GM12878 (cell line): ENCODE measurements at regions not wholly inside any gene's neighbourhood (a gene's known extent, or its start where the extent isn't known, plus 50 kb on each side); places are given as distances from the start of the nearest gene placed in this dataset.

ENCODE experiments used
- ATAC-seq: fragments of 200-7000 bp; cut with Tn5 transposase; 3 replicates; pipeline ENCODE4 v1.9.1; 2020; ENCODE audit warnings: mild to moderate bottlenecking, moderate library complexity
- BruUV-seq: library from RNA; stranded (reverse); fragments of 400-500 nt; replicated peaks from 2 replicates; lab custom pipeline; 2021; lab: Mats Ljungman, UMichigan
- CTCF ChIA-PET: fragments of 300-600 bp; sonication (Branson Sonifier 250); formaldehyde crosslinking; extraction: SDS; loops from one replicate; lab custom pipeline; 2021; ENCODE audit warnings: inconsistent platforms; lab: Yijun Ruan, JAX
- POLR2A ChIA-PET: fragments of 350-600 bp; formaldehyde crosslinking; extraction: SDS; loops from one replicate; lab custom pipeline; 2021; ENCODE audit warnings: inconsistent platforms; lab: Charles Lee
- RAD21 ChIA-PET: fragments of 300-600 bp; sonication (Branson Sonifier 250); formaldehyde crosslinking; loops from one replicate; lab custom pipeline; 2023; ENCODE audit warnings: antibody characterized with exemption; ENCODE audit not compliant: unreplicated experiment; lab: Charles Lee
- SMC1A ChIA-PET: fragments of 300-600 bp; sonication (Branson Sonifier 250); formaldehyde crosslinking; loops from one replicate; lab custom pipeline; 2023; ENCODE audit not compliant: unreplicated experiment, uncharacterized antibody; lab: Charles Lee
- DNase-seq: peaks from one replicate; pipeline ENCODE4 v3.0.0-alpha.2; 2011; ENCODE audit warnings: low read depth, low spot score
- FAIRE-seq: peaks from 3 replicates; lab custom pipeline; 2011; peaks lifted over from hg19 to GRCh38; lab: Jason Lieb, UNC
- H2AFZ ChIP-seq: 2 replicates; pipeline ENCODE4 v1.6.0; 2011; ENCODE audit warnings: low read depth, low read length, control low read depth; ENCODE audit not compliant: control insufficient read depth
- H3K27ac ChIP-seq: 2 replicates; pipeline ENCODE4 v1.5.1; 2011; ENCODE audit warnings: control low read depth; ENCODE audit not compliant: control insufficient read depth, insufficient read depth
- H3K27me3 ChIP-seq, 2 experiments: replicated peaks in 1 of 2; 2 replicates each; pipeline versions ENCODE4 v1.6.0 to v1.6.1; 2011; ENCODE audit warnings: low read length in 1 of 2; ENCODE audit not compliant: control insufficient read depth in 2 of 2, insufficient read depth in 2 of 2
- H3K36me3 ChIP-seq, 2 experiments: 2 replicates each; pipeline ENCODE4 v1.5.1; 2011; ENCODE audit warnings: low read length in 1 of 2; ENCODE audit not compliant: control insufficient read depth in 2 of 2, insufficient read depth in 2 of 2
- H3K4me1 ChIP-seq: 2 replicates; pipeline ENCODE4 v1.6.1; 2011; ENCODE audit warnings: mild to moderate bottlenecking, low read length, moderate library complexity, mixed read lengths; ENCODE audit not compliant: control insufficient read depth, insufficient read depth
- H3K4me2 ChIP-seq: 2 replicates; pipeline ENCODE4 v1.6.0; 2011; ENCODE audit warnings: control low read depth; ENCODE audit not compliant: control insufficient read depth, insufficient read depth
- H3K4me3 ChIP-seq: fragments of 200-600 bp; sonication (generic); 2 replicates; pipeline ENCODE4 v1.5.1; 2016
- H3K79me2 ChIP-seq: 2 replicates; pipeline ENCODE4 v1.6.0; 2011; ENCODE audit warnings: low read length; ENCODE audit not compliant: control insufficient read depth, insufficient read depth
- H3K9ac ChIP-seq: 2 replicates; pipeline ENCODE4 v1.8.0; 2011; ENCODE audit warnings: low read length, control low read depth, mixed read lengths; ENCODE audit not compliant: control insufficient read depth, insufficient read depth
- H3K9me3 ChIP-seq: replicated peaks from 3 replicates; pipeline ENCODE4 v1.5.1; 2011; ENCODE audit warnings: mild to moderate bottlenecking, low read length; ENCODE audit not compliant: control insufficient read depth, insufficient read depth
- H4K20me1 ChIP-seq: 2 replicates; pipeline ENCODE4 v1.6.0; 2011; ENCODE audit not compliant: control insufficient read depth, insufficient read depth
- BCL3 ChIP-seq: IDR thresholded peaks from 2 replicates; pipeline ENCODE4 v1.6.1; 2011; ENCODE audit warnings: borderline replicate concordance, low read depth, mild to moderate bottlenecking, moderate library complexity, low read length; ENCODE audit not compliant: insufficient read depth, poor library complexity, severe bottlenecking
- CBX3 ChIP-seq: fragments of 200-600 bp; sonication (generic); IDR thresholded peaks from 2 replicates; pipeline ENCODE4 v1.6.1; 2016; ENCODE audit warnings: low read depth, borderline replicate concordance
- CBX5 ChIP-seq: sonication (generic); IDR thresholded peaks from 2 replicates; pipeline ENCODE4 v1.6.1; 2016; ENCODE audit warnings: low read depth, moderate library complexity, mild to moderate bottlenecking, inconsistent platforms
- CREB1 ChIP-seq: IDR thresholded peaks from 2 replicates; pipeline ENCODE4 v1.6.1; 2012; ENCODE audit warnings: low read depth, mild to moderate bottlenecking, inconsistent platforms
- E2F8 ChIP-seq: fragments of 450-650 bp; IDR thresholded peaks from 2 replicates; pipeline ENCODE4 v1.6.1; 2018; ENCODE audit warnings: mild to moderate bottlenecking, low read depth, moderate library complexity; ENCODE audit not compliant: partially characterized antibody
- EGR1 ChIP-seq, 2 experiments: IDR thresholded peaks; 1 replicate in 1 of 2; 2 replicates in 1 of 2; pipeline ENCODE4 v1.6.1; 2011 to 2012; ENCODE audit warnings: low read depth in 2 of 2, low read length in 2 of 2, borderline replicate concordance in 1 of 2, mild to moderate bottlenecking in 1 of 2, moderate library complexity in 1 of 2
- HDAC6 ChIP-seq: fragments of 200-600 bp; sonication (generic); IDR thresholded peaks from one replicate; pipeline ENCODE4 v1.8.0; 2017; ENCODE audit warnings: antibody characterized with exemption; ENCODE audit not compliant: unreplicated experiment
- JUND ChIP-seq: IDR thresholded peaks from 2 replicates; pipeline ENCODE4 v1.6.1; 2012; ENCODE audit warnings: low read depth, mild to moderate bottlenecking, low read length, improper control_type of control experiment, moderate library complexity
- KLF5 ChIP-seq: fragments of 450-650 bp; IDR thresholded peaks from 2 replicates; pipeline ENCODE4 v1.6.1; 2014; ENCODE audit warnings: mild to moderate bottlenecking; ENCODE audit not compliant: partially characterized antibody
- NBN ChIP-seq: fragments of 450-650 bp; IDR thresholded peaks from 2 replicates; pipeline ENCODE4 v1.6.1; 2016
- NFXL1 ChIP-seq: fragments of 450-650 bp; IDR thresholded peaks from 2 replicates; pipeline ENCODE4 v1.6.1; 2017; ENCODE audit warnings: antibody characterized with exemption, mild to moderate bottlenecking, borderline replicate concordance
- POLR2AphosphoS2 ChIP-seq: IDR thresholded peaks from 2 replicates; pipeline ENCODE4 v1.6.1; 2011; ENCODE audit warnings: low read depth, mild to moderate bottlenecking, low read length, improper control_type of control experiment, moderate library complexity
- RBBP5 ChIP-seq: fragments of 200-600 bp; sonication (generic); conservative IDR thresholded peaks from 2 replicates; pipeline ENCODE4 v1.6.1; 2016
- SIX5 ChIP-seq: IDR thresholded peaks from 2 replicates; pipeline ENCODE4 v1.6.1; 2011; ENCODE audit warnings: mild to moderate bottlenecking, low read depth, low read length, moderate library complexity; ENCODE audit not compliant: severe bottlenecking
- SKIL ChIP-seq: fragments of 450-650 bp; IDR thresholded peaks from 2 replicates; pipeline ENCODE4 v1.6.1; 2017; ENCODE audit warnings: mild to moderate bottlenecking, low read depth, inconsistent platforms; ENCODE audit not compliant: poor library complexity, severe bottlenecking
- SUZ12 ChIP-seq: fragments of 200-600 bp; sonication (generic); IDR thresholded peaks from one replicate; pipeline ENCODE4 v1.6.1; 2018; ENCODE audit warnings: antibody characterized with exemption, mild to moderate bottlenecking; ENCODE audit not compliant: unreplicated experiment
- USF1 ChIP-seq: IDR thresholded peaks from 2 replicates; pipeline ENCODE4 v1.6.1; 2011; ENCODE audit warnings: borderline replicate concordance, low read depth, mild to moderate bottlenecking, moderate library complexity, mixed read lengths, low read length; ENCODE audit not compliant: insufficient read depth; ENCODE audit errors: extremely low read length
- YBX1 ChIP-seq: fragments of 450-650 bp; IDR thresholded peaks from 2 replicates; pipeline ENCODE4 v1.6.1; 2016; ENCODE audit warnings: antibody characterized with exemption
- ZNF384 ChIP-seq: IDR thresholded peaks from 2 replicates; pipeline ENCODE4 v1.6.1; 2012; ENCODE audit warnings: low read depth, mild to moderate bottlenecking, low read length, improper control_type of control experiment, borderline replicate concordance
- WGBS: methylation state at CpG from one replicate; pipeline ENCODE4 v1.1.6; 2016; ENCODE audit warnings: low lambda C conversion rate; ENCODE audit not compliant: insufficient replicate concordance, insufficient coverage; ENCODE audit errors: missing lambda C conversion rate; 5-methylcytosine and 5-hydroxymethylcytosine counted together
- in situ Hi-C: fragments of 300-500 bp; cut with MboI; formaldehyde crosslinking; loops from 9 replicates; pipeline ENCODE4 v1.14.3; 2018; ENCODE audit warnings: mixed read lengths
- intact Hi-C: fragments of 100-400 bp; cut with micrococcal nuclease; formaldehyde crosslinking; loops from one replicate; pipeline ENCODE4 v1.14.2; 2022; ENCODE audit not compliant: unreplicated experiment

- POLR2A ChIA-PET: no interaction called here
- no peak for DNase-seq
Observed at GRCh38 chr20:60123096-60123495, 164.9 kb downstream of the CDH26 start.

More at GRCh38 chr20:60123096-60123495, 164.9 kb downstream of the CDH26 start:
- 0 out of 4 replicates have a peak, but pooled peaks cover 0 to 4% of the 10 kb centered on the region in 2 experiments for H3K27me3 ChIP-seq
- no peak overlapping the region for H3K27ac ChIP-seq
- intact Hi-C loops: no loop called here
- no peak for ATAC-seq
- FAIRE-seq: no peak
- 42% methylated on average over 8 of the region's 8 CpGs for WGBS
- RAD21 ChIA-PET: no interaction called here
- CTCF ChIA-PET: interaction anchor here (0.9 kb wide), 1 partner anchor 24 kb away, joined by 3 read pairs; no protein-coding TSS in a partner anchor
- no TSS peak for BruUV-seq
- H3K4me3 ChIP-seq: no peak overlapping the region
- no peaks in the 10 kb centered on the region for H3K79me2 ChIP-seq
- no peaks in the 10 kb centered on the region for H3K9me3 ChIP-seq
- no peaks in the 10 kb centered on the region for H3K4me1 ChIP-seq
- H3K9ac ChIP-seq: no peak overlapping the region
- in situ Hi-C loops: no loop called here
- no peak overlapping the region for H3K4me2 ChIP-seq
- SMC1A ChIA-PET: no interaction called here
- no peak for TF ChIP-seq NFXL1
- no peak for TF ChIP-seq RBBP5
- TF ChIP-seq USF1: no peak
- TF ChIP-seq CBX5: no peak
- TF ChIP-seq ZNF384: no peak
- no peak for TF ChIP-seq BCL3
- no peak for TF ChIP-seq SUZ12
- TF ChIP-seq CREB1: no peak
- TF ChIP-seq SKIL: no peak
- TF ChIP-seq E2F8: no peak
- no peak for TF ChIP-seq JUND
- no peak for TF ChIP-seq SIX5
- no peak for TF ChIP-seq CBX3
- TF ChIP-seq POLR2AphosphoS2: no peak
- no peak for TF ChIP-seq NBN
- no peak for TF ChIP-seq EGR1 (IDR thresholded peaks at IDR 0.05; ENCODE audit: borderline replicate concordance in 1 of 2, low read depth in 2 of 2, low read length in 2 of 2)
- no peak for TF ChIP-seq HDAC6
- no peak for TF ChIP-seq KLF5
- TF ChIP-seq YBX1: no peak
- TF ChIP-seq, all 136 proteins: peak for 0
- Histone ChIP-seq H2AFZ (no peak overlapping the region), H3K36me3 (no peaks in the 10 kb centered on the region), H4K20me1 (no peaks in the 10 kb centered on the region)
